H9 (cell line): ENCODE measurements at regions not wholly inside any gene's neighbourhood (a gene's known extent, or its start where the extent isn't known, plus 50 kb on each side); places are given as distances from the start of the nearest gene placed in this dataset.

ENCODE experiments used
- DNase-seq: peaks from one replicate; pipeline ENCODE4 v3.0.0-alpha.2; 2017
- H2AFZ ChIP-seq: one replicate; pipeline ENCODE4 v1.6.1; 2013; ENCODE audit warnings: mild to moderate bottlenecking, low read length, control low read depth, moderate library complexity
- H2AK5ac ChIP-seq: 2 replicates; pipeline ENCODE4 v1.6.1; 2013; ENCODE audit warnings: low read length, control low read depth, mixed read lengths; ENCODE audit not compliant: insufficient read length
- H2BK120ac ChIP-seq: one replicate; pipeline ENCODE4 v1.6.1; 2013; ENCODE audit warnings: low read depth, mild to moderate bottlenecking, low read length, control low read depth, inconsistent platforms; ENCODE audit not compliant: poor library complexity, severe bottlenecking
- H2BK12ac ChIP-seq: 2 replicates; pipeline ENCODE4 v1.6.1; 2013; ENCODE audit warnings: low read length, control low read depth, mixed read lengths, low read depth; ENCODE audit not compliant: insufficient read length
- H2BK15ac ChIP-seq: 2 replicates; pipeline ENCODE4 v1.6.1; 2013; ENCODE audit warnings: low read depth, low read length, control low read depth
- H2BK20ac ChIP-seq: one replicate; pipeline ENCODE4 v1.6.1; 2013; ENCODE audit warnings: low read depth, mild to moderate bottlenecking, low read length, control low read depth, inconsistent platforms; ENCODE audit not compliant: poor library complexity, severe bottlenecking
- H2BK5ac ChIP-seq: 2 replicates; pipeline ENCODE4 v1.6.1; 2013; ENCODE audit warnings: low read length, control low read depth, mixed read lengths; ENCODE audit not compliant: insufficient read length
- H3K14ac ChIP-seq: 2 replicates; pipeline ENCODE4 v1.6.1; 2013; ENCODE audit warnings: low read length, control low read depth; ENCODE audit not compliant: insufficient read depth
- H3K18ac ChIP-seq: 2 replicates; pipeline ENCODE4 v1.6.1; 2013; ENCODE audit warnings: low read depth, mild to moderate bottlenecking, mixed read lengths, low read length, control low read depth; ENCODE audit not compliant: insufficient read length
- H3K23ac ChIP-seq: 2 replicates; pipeline ENCODE4 v1.6.1; 2013; ENCODE audit warnings: low read length, control low read depth, mixed read lengths, low read depth; ENCODE audit not compliant: insufficient read length
- H3K23me2 ChIP-seq: 2 replicates; pipeline ENCODE4 v1.6.1; 2013; ENCODE audit warnings: low read depth, mild to moderate bottlenecking, mixed read lengths, low read length, control low read depth; ENCODE audit not compliant: insufficient read length, poor library complexity, severe bottlenecking
- H3K27ac ChIP-seq: 2 replicates; pipeline ENCODE4 v1.5.1; 2013; ENCODE audit warnings: low read length, control low read depth, mixed read lengths, low read depth; ENCODE audit not compliant: insufficient read length
- H3K27me3 ChIP-seq: 2 replicates; pipeline ENCODE4 v1.6.1; 2013; ENCODE audit warnings: low read length, control low read depth, inconsistent platforms; ENCODE audit not compliant: insufficient read depth
- H3K4ac ChIP-seq: 2 replicates; pipeline ENCODE4 v1.6.1; 2013; ENCODE audit warnings: low read depth, mild to moderate bottlenecking, control low read depth, inconsistent platforms, low read length, moderate library complexity
- H3K4me1 ChIP-seq: 2 replicates; pipeline ENCODE4 v1.6.1; 2013; ENCODE audit warnings: low read length, control low read depth, inconsistent platforms; ENCODE audit not compliant: insufficient read depth
- H3K4me2 ChIP-seq: 2 replicates; pipeline ENCODE4 v1.6.1; 2013; ENCODE audit warnings: low read length, control low read depth, mixed read lengths; ENCODE audit not compliant: insufficient read length, insufficient read depth
- H3K56ac ChIP-seq: 2 replicates; pipeline ENCODE4 v1.6.1; 2013; ENCODE audit warnings: low read depth, mild to moderate bottlenecking, mixed read lengths, low read length, control low read depth; ENCODE audit not compliant: insufficient read length
- H3K79me1 ChIP-seq: 2 replicates; pipeline ENCODE4 v1.6.1; 2013; ENCODE audit warnings: low read depth, mild to moderate bottlenecking, moderate library complexity, low read length, control low read depth, inconsistent platforms; ENCODE audit not compliant: insufficient read depth, poor library complexity, severe bottlenecking
- H3K79me2 ChIP-seq: 2 replicates; pipeline ENCODE4 v1.6.1; 2013; ENCODE audit warnings: low read length, control low read depth, inconsistent platforms; ENCODE audit not compliant: insufficient read depth
- H3K9ac ChIP-seq: 2 replicates; pipeline ENCODE4 v1.6.1; 2013; ENCODE audit warnings: low read length, control low read depth, mixed read lengths; ENCODE audit not compliant: insufficient read length; ENCODE audit errors: extremely low read depth
- H3K9me3 ChIP-seq: one replicate; pipeline ENCODE4 v1.6.1; 2013; ENCODE audit warnings: low read depth, low read length, inconsistent platforms; ENCODE audit not compliant: control insufficient read depth
- H3T11ph ChIP-seq: one replicate; pipeline ENCODE4 v1.6.1; 2013; ENCODE audit warnings: mild to moderate bottlenecking, low read length, control low read depth, inconsistent platforms
- H4K20me1 ChIP-seq: one replicate; pipeline ENCODE4 v1.6.1; 2013; ENCODE audit not compliant: control insufficient read depth, insufficient read length, insufficient read depth
- H4K5ac ChIP-seq: 2 replicates; pipeline ENCODE4 v1.6.1; 2013; ENCODE audit warnings: low read depth, mild to moderate bottlenecking, mixed read lengths, low read length, control low read depth; ENCODE audit not compliant: insufficient read length
- H4K8ac ChIP-seq: replicated peaks from 2 replicates; pipeline ENCODE4 v1.6.1; 2013; ENCODE audit warnings: low read length, control low read depth, mixed read lengths, low read depth; ENCODE audit not compliant: insufficient read length
- H4K91ac ChIP-seq: 2 replicates; pipeline ENCODE4 v1.6.1; 2013; ENCODE audit warnings: low read depth, mild to moderate bottlenecking, moderate library complexity, mixed read lengths, low read length, control low read depth; ENCODE audit not compliant: insufficient read length
- H3K27ac Mint-ChIP-seq, 3 experiments: 2 replicates in 2 of 3; 3 replicates in 1 of 3; pipeline ENCODE4 v1.8.0; 2020 to 2021; ENCODE audit warnings: mixed read lengths in 3 of 3, mild to moderate bottlenecking in 1 of 3, moderate library complexity in 1 of 3
- H3K27me3 Mint-ChIP-seq: 2 replicates; pipeline ENCODE4 v1.8.0; 2021; ENCODE audit warnings: low read depth, mild to moderate bottlenecking, moderate library complexity, mixed read lengths
- H3K36me3 Mint-ChIP-seq, 3 experiments: 2 replicates in 2 of 3; 3 replicates in 1 of 3; pipeline ENCODE4 v1.8.0; 2020 to 2021; ENCODE audit warnings: low read depth in 3 of 3, mixed read lengths in 3 of 3; ENCODE audit not compliant: insufficient read depth in 1 of 3
- H3K4me1 Mint-ChIP-seq, 2 experiments: 2 replicates each; pipeline ENCODE4 v1.8.0; 2020; ENCODE audit warnings: mixed read lengths in 2 of 2
- H3K4me3 Mint-ChIP-seq, 2 experiments: 2 replicates in 1 of 2; 3 replicates in 1 of 2; pipeline ENCODE4 v1.8.0; 2020 to 2021; ENCODE audit warnings: mild to moderate bottlenecking in 2 of 2, mixed read lengths in 2 of 2, moderate library complexity in 1 of 2
- H3K9me3 Mint-ChIP-seq, 2 experiments: 2 replicates in 1 of 2; 3 replicates in 1 of 2; pipeline ENCODE4 v1.8.0; 2020; ENCODE audit warnings: mild to moderate bottlenecking in 2 of 2, mixed read lengths in 2 of 2, moderate library complexity in 1 of 2
- CTCF ChIP-seq: fragments of 200-600 bp; sonication (generic); conservative IDR thresholded peaks from 3 replicates; pipeline ENCODE4 v1.8.0; 2021; ENCODE audit warnings: antibody characterized with exemption, mild to moderate bottlenecking
- WGBS: extraction: QIAGEN DNeasy Blood & Tissue Kit; methylation state at CpG from one replicate; pipeline ENCODE4 v1.1.7; 2013; ENCODE audit warnings: missing lambda C conversion rate, low lambda C conversion rate, mixed read lengths; ENCODE audit not compliant: insufficient read length; ENCODE audit errors: extremely low coverage; 5-methylcytosine and 5-hydroxymethylcytosine counted together

- Mint-ChIP-seq H3K4me1 (peaks cover 8 to 14% of the 10 kb centered on the region in 2 experiments), H3K27ac (no peak overlapping the region), H3K9me3 (no peaks in the 10 kb centered on the region), H3K27me3 (peaks cover 24% of the 10 kb centered on the region), H3K4me3 (no peak overlapping the region), H3K36me3 (no peaks in the 10 kb centered on the region)
- H2BK15ac ChIP-seq: no peak overlapping the region
- WGBS: no CpG with 5 or more reads among the region's 2 CpGs
- no peak overlapping the region for H2AFZ ChIP-seq
- no peak overlapping the region for H4K91ac ChIP-seq
- DNase-seq: no peak
- no peaks in the 10 kb centered on the region for H3K4me1 ChIP-seq
- H2AK5ac ChIP-seq: no peak overlapping the region
- no peak overlapping the region for H3K56ac ChIP-seq
- H3K9ac ChIP-seq: no peak overlapping the region
- no peak overlapping the region for H3K14ac ChIP-seq
- H3K79me2 ChIP-seq: no peaks in the 10 kb centered on the region
- no peak overlapping the region for H3K4ac ChIP-seq
- no peaks in the 10 kb centered on the region for H3K79me1 ChIP-seq
- no peak overlapping the region for H2BK5ac ChIP-seq
- H2BK120ac ChIP-seq: no peak overlapping the region
- H2BK20ac ChIP-seq: no peak overlapping the region
- H4K5ac ChIP-seq: no peak overlapping the region
- no peak overlapping the region for H3K4me2 ChIP-seq
- H3K23me2 ChIP-seq: no peaks in the 10 kb centered on the region
- H3K23ac ChIP-seq: no peak overlapping the region
- H2BK12ac ChIP-seq: no peak overlapping the region
- no peaks in the 10 kb centered on the region for H4K20me1 ChIP-seq
- no peak overlapping the region for H3K18ac ChIP-seq
- no peaks in the 10 kb centered on the region for H3K9me3 ChIP-seq
- H3T11ph ChIP-seq: no peak overlapping the region
- no peak for TF ChIP-seq CTCF
- no peaks in the 10 kb centered on the region for H3K27me3 ChIP-seq
- H3K27ac ChIP-seq: no peak overlapping the region
- no peak overlapping the region for H4K8ac ChIP-seq
Observed at GRCh38 chr12:112674539-112674938, 117.0 kb upstream of the RPH3A start.
